SK-N-MC (cell line): ENCODE measurements at regions not wholly inside any gene's neighbourhood (a gene's known extent, or its start where the extent isn't known, plus 50 kb on each side); places are given as distances from the start of the nearest gene placed in this dataset.

Experiments used
- EZH2 ChIP-seq: fragments of 200-600 bp; sonication (generic); IDR thresholded peaks from one replicate; pipeline ENCODE4 v1.6.1; 2017; ENCODE audit warnings: antibody characterized with exemption
- FOXP2 ChIP-seq: optimal IDR thresholded peaks from 2 replicates; pipeline ENCODE3; 2011; ENCODE audit warnings: mild to moderate bottlenecking, moderate library complexity; ENCODE audit not compliant: insufficient read depth; ENCODE audit errors: extremely low read length, control extremely low read depth
- POLR2AphosphoS5 ChIP-seq: IDR thresholded peaks from 2 replicates; pipeline ENCODE4 v1.6.1; 2012; ENCODE audit warnings: mild to moderate bottlenecking, low read depth, low read length, borderline replicate concordance

DNA sequence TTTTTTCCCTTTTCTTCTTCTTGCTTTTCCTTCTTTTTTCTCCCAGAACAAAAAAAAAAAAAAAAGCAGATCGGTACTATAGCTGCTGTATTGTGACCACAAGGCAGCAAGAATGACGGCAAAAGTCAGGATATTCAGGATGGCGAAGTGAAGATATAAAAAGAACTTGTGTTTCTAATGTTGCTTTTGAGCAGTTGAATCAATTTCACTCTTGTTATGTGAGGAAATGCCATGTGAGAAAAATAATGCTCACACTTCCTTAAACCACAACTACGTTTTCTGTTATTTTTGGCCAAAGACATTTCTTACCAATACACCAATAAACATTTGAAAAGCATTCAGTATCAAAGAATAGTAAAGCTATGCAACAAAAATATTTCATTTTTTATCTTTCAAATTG is 510.5 kb downstream of the HACE1 start:
- no peak for TF ChIP-seq POLR2AphosphoS5
- TF ChIP-seq EZH2: no peak
- no peak for TF ChIP-seq FOXP2
